Endothelial cell of umbilical vein (primary cell): ENCODE measurements at regions not wholly inside any gene's neighbourhood (a gene's known extent, or its start where the extent isn't known, plus 50 kb on each side); places are given as distances from the start of the nearest gene placed in this dataset.
"Not testable (repeated sequence)": the region's sequence is repeated elsewhere in the genome, so short reads cannot be mapped to it uniquely, and the experiment has no call there.

ENCODE experiments used
- CTCF ChIP-seq, 2 donors: IDR thresholded peaks; 1 replicate in 1 of 2; 2 replicates in 1 of 2; pipeline ENCODE4 v1.5.1; 2011; ENCODE audit warnings: low read length in 2 of 2, mild to moderate bottlenecking in 2 of 2, moderate library complexity in 2 of 2, control low read depth in 1 of 2, inconsistent platforms in 1 of 2, low read depth in 1 of 2; ENCODE audit not compliant: insufficient read depth in 1 of 2; ENCODE audit errors: extremely low read depth in 1 of 2
- EZH2 ChIP-seq: IDR thresholded peaks from 2 replicates; pipeline ENCODE4 v1.6.1; 2012; ENCODE audit warnings: borderline replicate concordance, low read depth, mild to moderate bottlenecking, moderate library complexity, low read length, inconsistent platforms; ENCODE audit not compliant: severe bottlenecking
- MAX ChIP-seq: IDR thresholded peaks from 2 replicates; pipeline ENCODE4 v1.6.1; 2011; ENCODE audit not compliant: insufficient read depth, insufficient read length
- POLR2AphosphoS5 ChIP-seq: IDR thresholded peaks from 2 replicates; pipeline ENCODE4 v1.6.1; 2012; ENCODE audit warnings: low read depth, mild to moderate bottlenecking, control low read depth, low read length, moderate library complexity; ENCODE audit not compliant: insufficient read depth

GRCh38 chr6:12542319-12543115 lies 174.1 kb upstream of the PHACTR1 start:
- not testable (repeated sequence) for TF ChIP-seq CTCF (IDR thresholded peaks at IDR 0.05; ENCODE audit: extremely low read depth in 1 of 2, insufficient read depth in 1 of 2, low read depth in 1 of 2, low read length in 2 of 2); EZH2; MAX; POLR2AphosphoS5
